ENCODE measurements at regions not wholly inside any gene's neighbourhood (a gene's known extent, or its start where the extent isn't known, plus 50 kb on each side); places are given as distances from the start of the nearest gene placed in this dataset.

GRCh38 chr6:104357928-104358327 lies 501.8 kb downstream of the HACE1 start:
- DNase-seq (ENCODE audit: low read depth, low spot score) = no peak
- H3K27me3 ChIP-seq (ENCODE audit: control insufficient read depth, insufficient read depth, low read length) = no peaks in the 10 kb centered on the region
- no TSS peak for BruUV-seq (replicated peaks)
- H3K27ac ChIP-seq (ENCODE audit: low read length) = no peak overlapping the region
- intact Hi-C loops (cut with micrococcal nuclease; ENCODE audit: unreplicated experiment) = no loop called here
- H3K4me1 ChIP-seq (ENCODE audit: control insufficient read depth, insufficient read depth, low read length) = no peaks in the 10 kb centered on the region
- ATAC-seq = no peak
- ChIA-PET POLR2A (no interaction called here), CTCF (no interaction called here)
- no peaks in the 10 kb centered on the region for H3K36me3 ChIP-seq (ENCODE audit: control insufficient read depth, insufficient read depth, low read length)
- in situ Hi-C loops (cut with HindIII; ENCODE audit: low pct_unique_long_range_greater_than_20kb, low sequenced_read_pairs) = no loop called here
- TF ChIP-seq TCF7L2 (IDR thresholded peaks at IDR 0.05; ENCODE audit: low read depth, low read length) = no peak
- TF ChIP-seq POLR2AphosphoS5 (IDR thresholded peaks at IDR 0.05; ENCODE audit: low read depth, low read length) = no peak
- TF ChIP-seq CTCF (IDR thresholded peaks at IDR 0.05) = no peak
- no peak for TF ChIP-seq REST (IDR thresholded peaks at IDR 0.05; ENCODE audit: insufficient read depth in 1 of 2, low read depth in 2 of 2, low read length in 1 of 2)
- TF ChIP-seq SIN3A (IDR thresholded peaks at IDR 0.05; ENCODE audit: borderline replicate concordance, insufficient read depth, low read depth, low read length) = no peak
- H3K4me3 ChIP-seq (ENCODE audit: low read depth in 2 of 2, low read length in 2 of 2) = no peak overlapping the region
- H3K9me3 ChIP-seq (ENCODE audit: control insufficient read depth, insufficient read depth, low read depth, low read length) = no peaks in the 10 kb centered on the region

- H3K27ac ChIP-seq (ENCODE audit: low read length) = no peak overlapping the region
- H3K4me1 ChIP-seq (ENCODE audit: control insufficient read depth, insufficient read depth, low read length) = no peaks in the 10 kb centered on the region
- TF ChIP-seq POLR2AphosphoS5 (IDR thresholded peaks at IDR 0.05; ENCODE audit: low read depth, low read length) (no peak), TCF7L2 (IDR thresholded peaks at IDR 0.05; ENCODE audit: low read depth, low read length) (no peak), SIN3A (IDR thresholded peaks at IDR 0.05; ENCODE audit: borderline replicate concordance, insufficient read depth, low read depth, low read length) (no peak), CTCF (IDR thresholded peaks at IDR 0.05) (no peak)
- H3K27me3 ChIP-seq (ENCODE audit: control insufficient read depth, insufficient read depth, low read length) = no peaks in the 10 kb centered on the region
- DNase-seq (ENCODE audit: low read depth, low spot score) (no peak), ATAC-seq (no peak)
- no peak overlapping the region for H3K4me3 ChIP-seq (ENCODE audit: low read depth in 2 of 2, low read length in 2 of 2)
- in situ Hi-C loops (cut with HindIII; ENCODE audit: low pct_unique_long_range_greater_than_20kb, low sequenced_read_pairs) = no loop called here
- no TSS peak for BruUV-seq (replicated peaks)
- H3K9me3 ChIP-seq (ENCODE audit: control insufficient read depth, insufficient read depth, low read depth, low read length) = no peaks in the 10 kb centered on the region
- ChIA-PET POLR2A (no interaction called here), CTCF (no interaction called here)
- H3K36me3 ChIP-seq (ENCODE audit: control insufficient read depth, insufficient read depth, low read length) = no peaks in the 10 kb centered on the region
- intact Hi-C loops (cut with micrococcal nuclease; ENCODE audit: unreplicated experiment) = no loop called here
Observed at GRCh38 chr6:104356197-104356596, 503.5 kb downstream of the HACE1 start.

Data from Panc1 (cell line).